OCI-LY1 (cell line): ENCODE measurements at regions not wholly inside any gene's neighbourhood (a gene's known extent, or its start where the extent isn't known, plus 50 kb on each side); places are given as distances from the start of the nearest gene placed in this dataset.
"Not testable (repeated sequence)": the region's sequence is repeated elsewhere in the genome, so short reads cannot be mapped to it uniquely, and the experiment has no call there.

Experiments used
- H2AFZ ChIP-seq: fragments of 200-600 bp; sonication (generic), shearing (Covaris generic); 2 replicates; pipeline ENCODE4 v1.6.0; 2014; ENCODE audit warnings: antibody characterized with exemption, mild to moderate bottlenecking, low read length
- H3F3A ChIP-seq: fragments of 200-600 bp; sonication (generic), shearing (Covaris generic); 2 replicates; pipeline ENCODE4 v1.6.0; 2014; ENCODE audit warnings: mild to moderate bottlenecking, antibody characterized with exemption, low read length, moderate library complexity; ENCODE audit not compliant: insufficient read depth
- H3K27ac ChIP-seq: fragments of 200-600 bp; sonication (generic); 2 replicates; pipeline ENCODE4 v1.5.1; 2014; ENCODE audit warnings: low read length, mixed run types, mild to moderate bottlenecking, low read depth; ENCODE audit not compliant: poor library complexity, severe bottlenecking
- H3K27me3 ChIP-seq: fragments of 200-600 bp; sonication (generic); 2 replicates; pipeline ENCODE4 v1.6.0; 2014; ENCODE audit warnings: antibody characterized with exemption, mild to moderate bottlenecking, low read length, moderate library complexity; ENCODE audit not compliant: insufficient read depth
- H3K36me3 ChIP-seq: fragments of 200-600 bp; sonication (generic); 2 replicates; pipeline ENCODE4 v1.6.1; 2014; ENCODE audit warnings: mild to moderate bottlenecking, antibody characterized with exemption, low read length, moderate library complexity, mixed read lengths; ENCODE audit not compliant: insufficient read depth
- H3K4me1 ChIP-seq: fragments of 200-600 bp; sonication (generic); 2 replicates; pipeline ENCODE4 v1.5.1; 2014; ENCODE audit warnings: mild to moderate bottlenecking, low read length, moderate library complexity; ENCODE audit not compliant: insufficient read depth, severe bottlenecking
- H3K4me2 ChIP-seq: fragments of 200-600 bp; sonication (generic), shearing (Covaris generic); 2 replicates; pipeline ENCODE4 v1.6.1; 2014; ENCODE audit warnings: low read length
- H3K4me3 ChIP-seq: fragments of 200-600 bp; sonication (generic); 2 replicates; pipeline ENCODE4 v1.5.1; 2014; ENCODE audit warnings: low read length, low read depth, mild to moderate bottlenecking, mixed read lengths; ENCODE audit not compliant: poor library complexity, severe bottlenecking
- H3K79me2 ChIP-seq: fragments of 200-600 bp; shearing (Covaris generic); 2 replicates; pipeline ENCODE4 v1.6.1; 2016; ENCODE audit warnings: mixed run types, low read length, mixed read lengths; ENCODE audit not compliant: insufficient read depth
- H3K9ac ChIP-seq: fragments of 200-600 bp; sonication (generic), shearing (Covaris generic); 2 replicates; pipeline ENCODE4 v1.6.1; 2014; ENCODE audit warnings: mild to moderate bottlenecking, low read length, mixed read lengths
- H3K9me2 ChIP-seq: fragments of 200-600 bp; sonication (generic), shearing (Covaris generic); 2 replicates; pipeline ENCODE4 v1.6.1; 2014; ENCODE audit warnings: low read depth, mild to moderate bottlenecking, low read length, mixed read lengths
- H3K9me3 ChIP-seq: fragments of 200-600 bp; shearing (Covaris generic); 2 replicates; pipeline ENCODE4 v1.6.1; 2014; ENCODE audit warnings: low read length, mixed read lengths
- H4K20me1 ChIP-seq: fragments of 200-600 bp; sonication (generic), shearing (Covaris generic); 2 replicates; pipeline ENCODE4 v1.6.0; 2016; ENCODE audit warnings: mild to moderate bottlenecking, low read length; ENCODE audit not compliant: insufficient read depth
- CTCF ChIP-seq: fragments of 200-600 bp; sonication (generic), shearing (Covaris generic); IDR thresholded peaks from 2 replicates; pipeline ENCODE4 v1.5.1; 2017; ENCODE audit warnings: mild to moderate bottlenecking, antibody characterized with exemption, low read length, moderate library complexity, mixed read lengths
- EZH2 ChIP-seq: fragments of 200-600 bp; sonication (generic), shearing (Covaris generic); IDR thresholded peaks from 2 replicates; pipeline ENCODE4 v1.8.0; 2017; ENCODE audit warnings: borderline replicate concordance, mixed run types, mild to moderate bottlenecking, antibody characterized with exemption, low read length, moderate library complexity, mixed read lengths

- no peak overlapping the region for H3K4me3 ChIP-seq
- H3F3A ChIP-seq, result no peaks in the 10 kb centered on the region
- no peaks in the 10 kb centered on the region for H4K20me1 ChIP-seq
- no peaks in the 10 kb centered on the region for H3K27me3 ChIP-seq
- no peak overlapping the region for H3K4me2 ChIP-seq
- no peak overlapping the region for H2AFZ ChIP-seq
- no peaks in the 10 kb centered on the region for H3K36me3 ChIP-seq
- no peaks in the 10 kb centered on the region for H3K9me2 ChIP-seq
- no peak overlapping the region for H3K27ac ChIP-seq
- H3K9ac ChIP-seq, result no peak overlapping the region
- H3K4me1 ChIP-seq, result no peaks in the 10 kb centered on the region
- no peaks in the 10 kb centered on the region for H3K9me3 ChIP-seq
- TF ChIP-seq CTCF (no peak), EZH2 (no peak)
- H3K79me2 ChIP-seq, result no peaks in the 10 kb centered on the region
These were observed 65.8 kb downstream of the MRPL57 start for GRCh38 chr13:21242236-21242635.

- no peaks in the 10 kb centered on the region for H3K79me2 ChIP-seq
- H2AFZ ChIP-seq, result no peak overlapping the region
- H3K4me2 ChIP-seq, result no peak overlapping the region
- TF ChIP-seq CTCF (no peak), EZH2 (no peak)
- no peaks in the 10 kb centered on the region for H3K36me3 ChIP-seq
- H3F3A ChIP-seq, result no peaks in the 10 kb centered on the region
- H3K9me2 ChIP-seq, result no peaks in the 10 kb centered on the region
- H3K9ac ChIP-seq, result no peak overlapping the region
- H3K9me3 ChIP-seq, result no peaks in the 10 kb centered on the region
- no peaks in the 10 kb centered on the region for H4K20me1 ChIP-seq
- H3K4me3 ChIP-seq, result no peak overlapping the region
- no peaks in the 10 kb centered on the region for H3K4me1 ChIP-seq
- H3K27me3 ChIP-seq, result no peaks in the 10 kb centered on the region
- H3K27ac ChIP-seq, result no peak overlapping the region
These were observed 66.8 kb downstream of the MRPL57 start for GRCh38 chr13:21243045-21243897.

- H3K9ac ChIP-seq, H3K9me3 ChIP-seq, H3K79me2 ChIP-seq, H3F3A ChIP-seq, H3K27me3 ChIP-seq, H2AFZ ChIP-seq, H3K9me2 ChIP-seq, H3K4me3 ChIP-seq, H3K27ac ChIP-seq, H4K20me1 ChIP-seq, H3K4me2 ChIP-seq, H3K36me3 ChIP-seq, H3K4me1 ChIP-seq: not testable (repeated sequence)
These were observed 67.4 kb downstream of the MRPL57 start for GRCh38 chr13:21243898-21244184.

- H3K36me3 ChIP-seq, result no peaks in the 10 kb centered on the region
- TF ChIP-seq CTCF, result no peak
- TF ChIP-seq EZH2, result no peak
- H3K4me1 ChIP-seq, result no peaks in the 10 kb centered on the region
- no peak overlapping the region for H3K9ac ChIP-seq
- H4K20me1 ChIP-seq, result no peaks in the 10 kb centered on the region
- no peaks in the 10 kb centered on the region for H3K79me2 ChIP-seq
- no peaks in the 10 kb centered on the region for H3K27me3 ChIP-seq
- H3K9me2 ChIP-seq, result no peaks in the 10 kb centered on the region
- no peak overlapping the region for H3K4me2 ChIP-seq
- no peaks in the 10 kb centered on the region for H3F3A ChIP-seq
- no peak overlapping the region for H3K27ac ChIP-seq
- no peaks in the 10 kb centered on the region for H3K9me3 ChIP-seq
- no peak overlapping the region for H2AFZ ChIP-seq
- H3K4me3 ChIP-seq, result no peak overlapping the region
These were observed 70.4 kb downstream of the MRPL57 start for GRCh38 chr13:21246761-21247452.
